Sigmoid colon (tissue), 4 donors: ENCODE measurements at regions not wholly inside any gene's neighbourhood (a gene's known extent, or its start where the extent isn't known, plus 50 kb on each side); places are given as distances from the start of the nearest gene placed in this dataset.

Source experiments
- POLR2A ChIP-seq, 2 donors: fragments of 450-650 bp; IDR thresholded peaks; one replicate each; pipeline ENCODE4 v1.6.1; 2016; ENCODE audit warnings: antibody characterized with exemption in 2 of 2, mild to moderate bottlenecking in 2 of 2, moderate library complexity in 2 of 2
- POLR2AphosphoS5 ChIP-seq, 4 donors: sonication (generic); formaldehyde crosslinking; IDR thresholded peaks; one replicate each; pipeline ENCODE4 v1.6.1; 2017; ENCODE audit warnings: antibody characterized with exemption in 4 of 4
- TF ChIP-seq, protein P1 (sequence below), 4 experiments: fragments of 450-650 bp in 3 of 4; fragments of 200-600 bp in 1 of 4; IDR thresholded peaks; one replicate each; pipeline ENCODE4 v1.5.1; 2016 to 2019; ENCODE audit warnings: antibody characterized with exemption in 4 of 4, mild to moderate bottlenecking in 3 of 4, moderate library complexity in 2 of 4

- TF ChIP-seq, protein P1, sequence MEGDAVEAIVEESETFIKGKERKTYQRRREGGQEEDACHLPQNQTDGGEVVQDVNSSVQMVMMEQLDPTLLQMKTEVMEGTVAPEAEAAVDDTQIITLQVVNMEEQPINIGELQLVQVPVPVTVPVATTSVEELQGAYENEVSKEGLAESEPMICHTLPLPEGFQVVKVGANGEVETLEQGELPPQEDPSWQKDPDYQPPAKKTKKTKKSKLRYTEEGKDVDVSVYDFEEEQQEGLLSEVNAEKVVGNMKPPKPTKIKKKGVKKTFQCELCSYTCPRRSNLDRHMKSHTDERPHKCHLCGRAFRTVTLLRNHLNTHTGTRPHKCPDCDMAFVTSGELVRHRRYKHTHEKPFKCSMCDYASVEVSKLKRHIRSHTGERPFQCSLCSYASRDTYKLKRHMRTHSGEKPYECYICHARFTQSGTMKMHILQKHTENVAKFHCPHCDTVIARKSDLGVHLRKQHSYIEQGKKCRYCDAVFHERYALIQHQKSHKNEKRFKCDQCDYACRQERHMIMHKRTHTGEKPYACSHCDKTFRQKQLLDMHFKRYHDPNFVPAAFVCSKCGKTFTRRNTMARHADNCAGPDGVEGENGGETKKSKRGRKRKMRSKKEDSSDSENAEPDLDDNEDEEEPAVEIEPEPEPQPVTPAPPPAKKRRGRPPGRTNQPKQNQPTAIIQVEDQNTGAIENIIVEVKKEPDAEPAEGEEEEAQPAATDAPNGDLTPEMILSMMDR (IDR thresholded peaks at IDR 0.05): no peak
- TF ChIP-seq POLR2A (IDR thresholded peaks at IDR 0.05) (no peak), POLR2AphosphoS5 (IDR thresholded peaks at IDR 0.05) (no peak)
These were observed 133.9 kb downstream of the TDRD15 start for GRCh38 chr2:21257621-21258020.
